ENCODE measurements at regions not wholly inside any gene's neighbourhood (a gene's known extent, or its start where the extent isn't known, plus 50 kb on each side); places are given as distances from the start of the nearest gene placed in this dataset.
"Not testable (repeated sequence)": the region's sequence is repeated elsewhere in the genome, so short reads cannot be mapped to it uniquely, and the experiment has no call there.

DNA sequence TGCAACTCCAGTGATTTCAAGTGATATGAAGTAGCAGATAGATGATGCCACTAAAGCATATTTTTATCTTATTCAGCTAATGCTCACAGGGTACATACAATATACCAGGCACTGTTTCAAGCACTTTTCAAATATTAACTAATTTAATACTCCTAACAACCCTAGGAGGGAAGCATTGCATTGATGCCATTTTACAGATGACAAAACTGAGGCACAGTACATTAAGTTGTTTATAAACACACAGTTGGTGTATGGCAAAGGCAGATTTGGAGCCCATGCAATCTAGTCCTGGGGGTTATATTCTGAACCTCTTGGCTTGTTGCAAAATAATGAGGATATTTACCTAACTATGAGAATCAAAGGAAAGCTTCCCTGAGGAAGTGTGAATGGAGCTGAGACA is 371.0 kb downstream of the SFMBT2 start:
- TF ChIP-seq EZH2 (IDR thresholded peaks at IDR 0.05) = no peak
- TF ChIP-seq EZH2phosphoT487 (IDR thresholded peaks at IDR 0.05) = no peak
- TF ChIP-seq, protein P1, sequence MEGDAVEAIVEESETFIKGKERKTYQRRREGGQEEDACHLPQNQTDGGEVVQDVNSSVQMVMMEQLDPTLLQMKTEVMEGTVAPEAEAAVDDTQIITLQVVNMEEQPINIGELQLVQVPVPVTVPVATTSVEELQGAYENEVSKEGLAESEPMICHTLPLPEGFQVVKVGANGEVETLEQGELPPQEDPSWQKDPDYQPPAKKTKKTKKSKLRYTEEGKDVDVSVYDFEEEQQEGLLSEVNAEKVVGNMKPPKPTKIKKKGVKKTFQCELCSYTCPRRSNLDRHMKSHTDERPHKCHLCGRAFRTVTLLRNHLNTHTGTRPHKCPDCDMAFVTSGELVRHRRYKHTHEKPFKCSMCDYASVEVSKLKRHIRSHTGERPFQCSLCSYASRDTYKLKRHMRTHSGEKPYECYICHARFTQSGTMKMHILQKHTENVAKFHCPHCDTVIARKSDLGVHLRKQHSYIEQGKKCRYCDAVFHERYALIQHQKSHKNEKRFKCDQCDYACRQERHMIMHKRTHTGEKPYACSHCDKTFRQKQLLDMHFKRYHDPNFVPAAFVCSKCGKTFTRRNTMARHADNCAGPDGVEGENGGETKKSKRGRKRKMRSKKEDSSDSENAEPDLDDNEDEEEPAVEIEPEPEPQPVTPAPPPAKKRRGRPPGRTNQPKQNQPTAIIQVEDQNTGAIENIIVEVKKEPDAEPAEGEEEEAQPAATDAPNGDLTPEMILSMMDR (IDR thresholded peaks at IDR 0.05) = no peak
- H3K27me3 Mint-ChIP-seq (ENCODE audit: insufficient read depth, low read depth) = peaks cover 3% of the 10 kb centered on the region
- Histone ChIP-seq H2AFZ (replicated peaks) (no peak overlapping the region), H3K27ac (no peak overlapping the region), H3F3A (ENCODE audit: low read depth) (no peaks in the 10 kb centered on the region), H4K20me1 (ENCODE audit: low read depth) (no peaks in the 10 kb centered on the region), H3K4me1 (no peaks in the 10 kb centered on the region), H3K4me2 (no peak overlapping the region), H3K79me2 (ENCODE audit: low read depth) (no peaks in the 10 kb centered on the region), H3K9me3 (ENCODE audit: low read depth) (no peaks in the 10 kb centered on the region), H3K36me3 (no peaks in the 10 kb centered on the region), H3K27me3 (no peaks in the 10 kb centered on the region), H3K9ac (no peak overlapping the region), H3K4me3 (no peak overlapping the region)
- no peak overlapping the region for H3K4me3 Mint-ChIP-seq
- H3K4me1 Mint-ChIP-seq = peaks cover 22% of the 10 kb centered on the region
- DNase-seq (ENCODE audit: low spot score) = no peak
- no peaks in the 10 kb centered on the region for H3K36me3 Mint-ChIP-seq
- no peak overlapping the region for H3K27ac Mint-ChIP-seq
- no peaks in the 10 kb centered on the region for H3K9me3 Mint-ChIP-seq

DNA sequence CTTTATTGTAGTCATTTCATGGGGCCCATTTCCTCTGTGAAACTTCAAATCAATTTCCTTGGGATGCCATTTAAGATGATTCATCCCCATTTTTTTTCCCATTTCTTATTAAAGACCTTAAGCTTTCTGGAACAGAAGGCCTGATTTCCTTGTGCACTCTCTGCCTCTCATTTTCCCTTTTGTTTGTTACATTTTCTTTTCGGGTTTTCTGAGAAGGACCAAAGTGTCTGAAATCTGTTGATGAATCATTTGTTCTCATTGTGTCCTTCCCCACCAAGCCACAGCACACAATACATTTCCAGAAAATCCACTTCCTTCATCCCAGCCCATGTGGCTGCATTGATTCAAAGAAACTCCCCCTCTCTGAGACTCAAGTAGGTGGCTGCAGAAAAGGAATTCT is 372.4 kb downstream of the SFMBT2 start:
- H3K4me2 ChIP-seq = no peak overlapping the region
- H3K4me1 ChIP-seq = no peaks in the 10 kb centered on the region
- Mint-ChIP-seq H3K9me3 (no peaks in the 10 kb centered on the region), H3K27ac (no peak overlapping the region), H3K27me3 (ENCODE audit: insufficient read depth, low read depth) (peaks cover 3% of the 10 kb centered on the region), H3K4me3 (no peak overlapping the region), H3K4me1 (peaks cover 21% of the 10 kb centered on the region), H3K36me3 (no peaks in the 10 kb centered on the region)
- no peaks in the 10 kb centered on the region for H4K20me1 ChIP-seq (ENCODE audit: low read depth)
- H3K36me3 ChIP-seq = no peaks in the 10 kb centered on the region
- no peak overlapping the region for H3K27ac ChIP-seq
- H3K9me3 ChIP-seq (ENCODE audit: low read depth) = no peaks in the 10 kb centered on the region
- no peak overlapping the region for H2AFZ ChIP-seq (replicated peaks)
- TF ChIP-seq EZH2 (IDR thresholded peaks at IDR 0.05) (no peak), EZH2phosphoT487 (IDR thresholded peaks at IDR 0.05) (no peak)
- TF ChIP-seq, protein P1 (IDR thresholded peaks at IDR 0.05) = no peak
- H3K79me2 ChIP-seq (ENCODE audit: low read depth) = no peaks in the 10 kb centered on the region
- no peak overlapping the region for H3K9ac ChIP-seq
- no peaks in the 10 kb centered on the region for H3F3A ChIP-seq (ENCODE audit: low read depth)
- H3K27me3 ChIP-seq = no peaks in the 10 kb centered on the region
- H3K4me3 ChIP-seq = no peak overlapping the region
- DNase-seq (ENCODE audit: low spot score) = no peak

DNA sequence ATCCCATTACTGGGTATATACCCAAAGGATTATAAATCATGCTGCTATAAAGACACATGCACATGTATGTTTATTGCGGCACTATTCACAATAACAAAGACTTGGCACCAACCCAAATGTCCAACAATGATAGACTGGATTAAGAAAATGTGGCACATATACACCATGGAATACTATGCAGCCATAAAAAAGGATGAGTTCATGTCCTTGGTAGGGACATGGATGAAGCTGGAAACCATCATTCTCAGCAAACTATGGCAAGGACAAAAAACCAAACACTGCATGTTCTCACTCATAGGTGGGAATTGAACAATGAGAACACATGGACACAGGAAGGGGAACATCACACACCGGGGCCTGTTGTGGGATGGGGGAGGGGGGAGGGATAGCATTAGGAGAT is 373.4 kb downstream of the SFMBT2 start:
- H3K4me3 ChIP-seq, H3K27me3 ChIP-seq: not testable (repeated sequence)

DNA sequence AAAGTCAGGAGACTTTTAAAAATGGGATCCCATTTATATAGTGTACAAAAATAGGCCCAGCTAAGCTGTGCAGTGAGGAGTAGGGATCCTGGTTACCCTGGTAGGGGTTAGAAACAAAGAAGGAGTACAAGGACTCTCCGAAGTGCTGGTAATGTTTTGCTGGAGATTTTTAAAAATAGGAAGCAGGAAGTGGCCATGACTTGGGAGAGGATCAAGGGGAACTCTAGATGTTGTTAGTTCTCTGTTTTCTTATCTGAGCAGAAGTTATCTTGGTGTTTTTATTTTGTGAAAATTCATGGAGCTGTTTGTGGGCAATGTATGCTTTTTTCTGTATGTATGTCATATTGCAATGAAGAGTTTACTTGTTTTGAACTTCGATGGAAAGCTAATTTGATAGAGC is 373.9 kb downstream of the SFMBT2 start:
- Mint-ChIP-seq H3K4me3 (no peak overlapping the region), H3K27me3 (ENCODE audit: insufficient read depth, low read depth) (peaks cover 3% of the 10 kb centered on the region), H3K36me3 (no peaks in the 10 kb centered on the region), H3K9me3 (no peaks in the 10 kb centered on the region), H3K27ac (no peak overlapping the region), H3K4me1 (peaks cover 8% of the 10 kb centered on the region)
- Histone ChIP-seq H2AFZ (replicated peaks) (no peak overlapping the region), H3K9ac (no peak overlapping the region), H3K4me2 (no peak overlapping the region), H4K20me1 (ENCODE audit: low read depth) (no peaks in the 10 kb centered on the region), H3F3A (ENCODE audit: low read depth) (no peaks in the 10 kb centered on the region), H3K79me2 (ENCODE audit: low read depth) (no peaks in the 10 kb centered on the region), H3K36me3 (no peaks in the 10 kb centered on the region), H3K4me3 (no peak overlapping the region), H3K27me3 (no peaks in the 10 kb centered on the region), H3K27ac (no peak overlapping the region), H3K9me3 (ENCODE audit: low read depth) (no peaks in the 10 kb centered on the region), H3K4me1 (no peaks in the 10 kb centered on the region)
- no peak for DNase-seq (ENCODE audit: low spot score)
- TF ChIP-seq, protein P1 (IDR thresholded peaks at IDR 0.05) = no peak
- TF ChIP-seq EZH2phosphoT487 (IDR thresholded peaks at IDR 0.05) = no peak
- TF ChIP-seq EZH2 (IDR thresholded peaks at IDR 0.05) = no peak

More for the DNA sequence above, 373.4 kb downstream of the SFMBT2 start:
- not testable (repeated sequence) for H2AFZ ChIP-seq (replicated peaks); H3F3A ChIP-seq (ENCODE audit: low read depth); H3K27me3 Mint-ChIP-seq (ENCODE audit: insufficient read depth, low read depth); H3K4me2 ChIP-seq; H3K27ac ChIP-seq; DNase-seq (ENCODE audit: low spot score); H3K9me3 ChIP-seq (ENCODE audit: low read depth); H3K9ac ChIP-seq; H3K4me3 Mint-ChIP-seq; H3K36me3 Mint-ChIP-seq; H3K27ac Mint-ChIP-seq; H3K9me3 Mint-ChIP-seq; H3K4me1 ChIP-seq; H3K79me2 ChIP-seq (ENCODE audit: low read depth); H3K36me3 ChIP-seq; H4K20me1 ChIP-seq (ENCODE audit: low read depth)
- H3K4me1 Mint-ChIP-seq = peaks cover 13% of the 10 kb centered on the region

Measured in neural progenitor cell (in vitro differentiated cells).